ENCODE measurements at regions not wholly inside any gene's neighbourhood (a gene's known extent, or its start where the extent isn't known, plus 50 kb on each side); places are given as distances from the start of the nearest gene placed in this dataset.
"Not testable (repeated sequence)": the region's sequence is repeated elsewhere in the genome, so short reads cannot be mapped to it uniquely, and the experiment has no call there.

DNA sequence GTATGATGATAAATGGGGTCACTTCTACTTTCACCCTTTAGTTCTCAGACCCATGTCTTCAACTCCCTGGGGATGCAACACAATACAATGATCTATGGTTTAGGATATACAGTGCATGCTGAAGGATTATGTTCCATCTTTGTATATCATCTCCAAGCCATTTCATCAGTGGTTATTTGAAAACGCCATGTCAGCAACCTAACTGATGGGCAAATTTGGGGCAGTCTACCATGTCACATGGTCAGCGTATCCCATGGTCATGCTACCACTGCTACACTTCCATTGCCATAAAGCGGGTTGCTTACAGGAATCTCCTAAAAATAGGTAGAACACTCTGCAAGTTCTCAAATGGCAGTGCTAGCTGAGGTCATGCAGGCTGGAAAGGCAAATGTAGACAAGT, 236.5 kb upstream of the ISX start:
- H3K4me1 ChIP-seq (ENCODE audit: low read depth) = no peaks in the 10 kb centered on the region
- intact Hi-C loops (cut with DNase I, micrococcal nuclease) = no loop called here
- no peaks in the 10 kb centered on the region for H3K9me3 ChIP-seq
- TF ChIP-seq, protein P1, sequence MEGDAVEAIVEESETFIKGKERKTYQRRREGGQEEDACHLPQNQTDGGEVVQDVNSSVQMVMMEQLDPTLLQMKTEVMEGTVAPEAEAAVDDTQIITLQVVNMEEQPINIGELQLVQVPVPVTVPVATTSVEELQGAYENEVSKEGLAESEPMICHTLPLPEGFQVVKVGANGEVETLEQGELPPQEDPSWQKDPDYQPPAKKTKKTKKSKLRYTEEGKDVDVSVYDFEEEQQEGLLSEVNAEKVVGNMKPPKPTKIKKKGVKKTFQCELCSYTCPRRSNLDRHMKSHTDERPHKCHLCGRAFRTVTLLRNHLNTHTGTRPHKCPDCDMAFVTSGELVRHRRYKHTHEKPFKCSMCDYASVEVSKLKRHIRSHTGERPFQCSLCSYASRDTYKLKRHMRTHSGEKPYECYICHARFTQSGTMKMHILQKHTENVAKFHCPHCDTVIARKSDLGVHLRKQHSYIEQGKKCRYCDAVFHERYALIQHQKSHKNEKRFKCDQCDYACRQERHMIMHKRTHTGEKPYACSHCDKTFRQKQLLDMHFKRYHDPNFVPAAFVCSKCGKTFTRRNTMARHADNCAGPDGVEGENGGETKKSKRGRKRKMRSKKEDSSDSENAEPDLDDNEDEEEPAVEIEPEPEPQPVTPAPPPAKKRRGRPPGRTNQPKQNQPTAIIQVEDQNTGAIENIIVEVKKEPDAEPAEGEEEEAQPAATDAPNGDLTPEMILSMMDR (IDR thresholded peaks at IDR 0.05) = no peak
- no peaks in the 10 kb centered on the region for H3K36me3 ChIP-seq (ENCODE audit: low read depth)
- ATAC-seq = no peak
- no peak for DNase-seq
- no peak overlapping the region for H3K4me3 ChIP-seq

DNA sequence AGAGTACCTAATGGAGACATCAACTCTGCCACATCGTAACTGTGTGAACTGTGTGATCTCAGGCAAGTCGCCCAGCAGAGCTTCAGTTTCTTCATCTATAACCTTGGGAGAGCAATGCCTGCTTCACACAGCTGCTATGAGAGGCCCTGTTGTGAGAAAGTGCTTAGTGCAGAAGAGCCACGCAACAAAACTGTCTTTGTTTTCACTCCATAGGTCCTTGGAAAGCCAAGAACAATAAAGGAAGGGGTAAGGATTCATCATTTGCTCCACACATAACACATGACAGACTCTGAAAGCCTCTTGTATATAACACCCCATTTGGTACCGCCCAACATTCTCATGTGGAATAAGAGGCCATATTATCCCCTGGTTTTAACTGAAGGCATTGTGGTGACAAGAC, 231.9 kb upstream of the ISX start:
- TF ChIP-seq, protein P1 (IDR thresholded peaks at IDR 0.05) = no peak
- Histone ChIP-seq H3K4me3 (no peak overlapping the region), H3K36me3 (ENCODE audit: low read depth) (no peaks in the 10 kb centered on the region), H3K9me3 (no peaks in the 10 kb centered on the region), H3K4me1 (ENCODE audit: low read depth) (no peaks in the 10 kb centered on the region)
- no peak for DNase-seq
- no peak for ATAC-seq
- intact Hi-C loops (cut with DNase I, micrococcal nuclease) = no loop called here

DNA sequence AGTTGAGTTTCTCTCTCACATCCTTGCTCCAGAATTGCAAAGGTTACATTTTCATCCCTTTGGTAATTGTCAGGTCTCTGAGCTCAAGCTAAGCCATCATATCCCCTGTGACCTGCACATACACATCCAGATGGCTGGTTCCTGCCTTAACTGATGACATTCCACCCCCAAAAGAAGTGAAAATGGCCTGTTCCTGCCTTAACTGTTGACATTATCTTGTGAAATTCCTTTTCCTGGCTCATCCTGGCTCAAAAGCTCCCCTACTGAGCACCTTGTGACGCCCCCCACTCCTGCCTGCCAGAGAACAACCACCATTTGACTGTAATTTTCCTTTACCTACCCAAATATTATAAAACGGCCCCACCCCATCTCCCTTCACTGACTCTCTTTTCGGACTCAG, 231.4 kb upstream of the ISX start:
- H3K4me3 ChIP-seq; H3K36me3 ChIP-seq (ENCODE audit: low read depth); intact Hi-C loops (cut with DNase I, micrococcal nuclease); DNase-seq; H3K9me3 ChIP-seq; ATAC-seq; H3K4me1 ChIP-seq (ENCODE audit: low read depth): not testable (repeated sequence)

DNA sequence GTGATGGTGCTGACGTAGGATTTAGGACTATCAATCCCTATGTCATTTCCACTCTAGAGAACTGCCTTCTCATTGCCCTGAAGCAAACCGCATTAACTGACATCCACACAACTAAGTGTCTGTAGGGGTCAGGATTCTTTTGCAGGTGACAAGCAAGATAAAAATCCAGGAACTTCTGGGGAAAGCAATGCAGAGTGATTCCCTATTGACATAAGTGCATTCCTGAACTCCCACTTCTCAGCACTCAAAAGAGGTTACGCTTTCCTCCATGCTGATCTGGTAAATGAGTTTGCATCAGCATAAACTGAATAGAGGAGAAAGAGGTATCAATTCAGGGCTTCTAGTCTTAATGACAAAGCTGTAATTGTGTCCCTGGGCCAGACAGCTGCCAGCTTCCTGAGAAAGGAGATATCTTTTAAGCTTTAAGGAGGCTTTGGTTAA, 224.6 kb upstream of the ISX start:
- no peak overlapping the region for H3K4me3 ChIP-seq
- no peak for DNase-seq
- H3K9me3 ChIP-seq = no peaks in the 10 kb centered on the region
- H3K4me1 ChIP-seq (ENCODE audit: low read depth) = no peaks in the 10 kb centered on the region
- intact Hi-C loops (cut with DNase I, micrococcal nuclease) = no loop called here
- no peak for ATAC-seq
- TF ChIP-seq, protein P1 (IDR thresholded peaks at IDR 0.05) = no peak
- H3K36me3 ChIP-seq (ENCODE audit: low read depth) = no peaks in the 10 kb centered on the region

DNA sequence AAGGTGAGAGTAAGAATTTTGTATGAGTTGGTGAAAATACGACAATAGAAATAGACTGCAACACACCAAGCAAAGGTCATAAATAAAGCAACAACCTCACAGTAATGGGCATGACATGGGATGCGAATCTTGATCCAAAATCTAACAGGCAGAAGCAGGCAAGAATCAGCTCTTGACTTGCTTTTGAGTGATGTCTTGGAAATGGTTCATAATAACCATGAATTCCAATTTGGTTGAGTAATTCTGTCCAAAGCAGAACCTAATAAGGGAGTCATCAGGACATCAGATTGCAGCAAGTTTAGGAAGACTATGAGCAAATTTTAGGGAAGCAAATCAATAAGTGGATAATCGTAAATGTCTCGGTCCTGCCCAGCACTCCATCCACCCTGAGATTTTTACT, 224.0 kb upstream of the ISX start:
- intact Hi-C loops (cut with DNase I, micrococcal nuclease) = no loop called here
- no peak for ATAC-seq
- Histone ChIP-seq H3K9me3 (no peaks in the 10 kb centered on the region), H3K4me3 (no peak overlapping the region), H3K4me1 (ENCODE audit: low read depth) (no peaks in the 10 kb centered on the region), H3K36me3 (ENCODE audit: low read depth) (no peaks in the 10 kb centered on the region)
- DNase-seq = no peak
- TF ChIP-seq, protein P1 (IDR thresholded peaks at IDR 0.05) = no peak

DNA sequence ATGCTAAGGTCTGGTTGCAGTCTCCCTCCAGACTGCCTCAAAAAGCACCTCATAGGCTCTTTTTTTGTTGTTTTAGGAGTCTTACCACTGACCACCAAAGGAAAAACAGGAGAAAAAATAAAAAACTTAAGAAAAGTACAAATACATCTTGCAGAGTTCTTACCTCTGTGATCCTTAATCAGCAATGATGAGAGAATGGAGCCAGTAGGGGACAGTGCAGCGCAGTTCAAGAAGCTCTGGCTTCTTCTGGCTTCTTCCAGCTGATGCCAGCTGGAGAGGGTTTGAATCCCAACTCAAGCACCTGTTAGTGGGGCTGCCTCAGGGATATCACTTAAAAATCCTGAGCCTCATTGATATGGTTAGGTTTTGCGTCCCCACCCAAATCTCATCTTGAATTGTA, 223.3 kb upstream of the ISX start:
- ATAC-seq (no peak), DNase-seq (peak in 1 of 3 donors; percentile 2)
- H3K9me3 ChIP-seq = no peaks in the 10 kb centered on the region
- no peaks in the 10 kb centered on the region for H3K36me3 ChIP-seq (ENCODE audit: low read depth)
- intact Hi-C loops (cut with DNase I, micrococcal nuclease) = no loop called here
- TF ChIP-seq, protein P1 (IDR thresholded peaks at IDR 0.05) = no peak
- H3K4me1 ChIP-seq (ENCODE audit: low read depth) = no peaks in the 10 kb centered on the region
- H3K4me3 ChIP-seq = no peak overlapping the region

DNA sequence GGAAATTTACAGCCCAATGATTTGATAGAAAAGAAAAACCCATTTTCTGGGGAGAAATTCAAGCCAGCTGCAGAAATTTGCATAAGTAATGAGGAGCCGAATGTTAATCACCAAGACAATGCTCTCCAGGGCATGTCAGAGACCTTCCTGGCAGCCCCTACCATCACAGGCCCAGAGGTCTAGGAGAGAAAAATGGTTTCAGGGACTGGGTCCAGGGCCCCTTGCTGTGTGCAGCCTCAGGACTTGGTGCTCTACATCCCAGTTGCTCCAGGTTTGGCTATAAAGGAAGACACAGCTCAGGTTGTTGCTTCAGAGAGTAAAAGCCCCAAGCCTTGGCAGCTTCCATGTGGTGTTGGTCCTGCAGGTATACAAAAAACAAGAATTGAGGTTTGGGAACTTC, 222.2 kb upstream of the ISX start:
- H3K4me1 ChIP-seq (ENCODE audit: low read depth); ATAC-seq; DNase-seq; H3K4me3 ChIP-seq; H3K9me3 ChIP-seq; H3K36me3 ChIP-seq (ENCODE audit: low read depth); intact Hi-C loops (cut with DNase I, micrococcal nuclease): not testable (repeated sequence)

Measured in mucosa of descending colon (tissue), 3 donors.